ENCODE measurements at regions not wholly inside any gene's neighbourhood (a gene's known extent, or its start where the extent isn't known, plus 50 kb on each side); places are given as distances from the start of the nearest gene placed in this dataset.

DNA sequence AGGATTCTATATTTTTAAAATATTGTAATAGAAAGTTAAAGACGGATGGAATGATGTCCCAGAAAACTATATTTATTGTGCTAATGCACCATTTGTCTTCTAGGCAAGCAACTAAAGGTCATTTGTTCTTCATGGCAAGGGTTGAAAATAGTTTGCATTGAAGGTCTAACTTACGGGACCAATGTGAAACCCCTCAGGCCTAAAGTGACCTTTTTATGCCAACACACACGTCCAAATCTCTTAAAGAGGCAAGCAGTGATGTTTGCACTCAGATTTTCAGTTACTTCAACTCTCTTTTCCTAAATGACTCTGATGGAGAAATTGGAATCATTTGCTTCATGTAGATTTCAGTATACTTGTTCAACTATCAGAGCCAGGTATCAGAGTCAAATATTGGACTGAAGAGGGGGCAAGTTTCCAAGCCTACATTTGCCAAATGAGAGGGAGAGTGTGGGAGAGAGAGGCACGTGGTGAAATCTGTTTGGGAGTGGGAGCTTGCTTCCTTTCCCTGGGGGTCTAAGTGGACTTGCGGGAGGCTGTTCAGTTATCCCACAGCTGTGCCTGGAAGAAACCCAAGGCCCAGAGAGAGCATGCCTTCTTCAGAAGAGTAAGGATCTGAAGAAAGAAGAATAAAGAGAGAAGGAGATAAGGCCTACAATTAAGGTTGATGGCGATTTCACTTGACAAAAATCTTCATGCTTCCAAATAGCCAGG lies 459.8 kb downstream of the BCAT1 start:
- TF ChIP-seq, protein P1, sequence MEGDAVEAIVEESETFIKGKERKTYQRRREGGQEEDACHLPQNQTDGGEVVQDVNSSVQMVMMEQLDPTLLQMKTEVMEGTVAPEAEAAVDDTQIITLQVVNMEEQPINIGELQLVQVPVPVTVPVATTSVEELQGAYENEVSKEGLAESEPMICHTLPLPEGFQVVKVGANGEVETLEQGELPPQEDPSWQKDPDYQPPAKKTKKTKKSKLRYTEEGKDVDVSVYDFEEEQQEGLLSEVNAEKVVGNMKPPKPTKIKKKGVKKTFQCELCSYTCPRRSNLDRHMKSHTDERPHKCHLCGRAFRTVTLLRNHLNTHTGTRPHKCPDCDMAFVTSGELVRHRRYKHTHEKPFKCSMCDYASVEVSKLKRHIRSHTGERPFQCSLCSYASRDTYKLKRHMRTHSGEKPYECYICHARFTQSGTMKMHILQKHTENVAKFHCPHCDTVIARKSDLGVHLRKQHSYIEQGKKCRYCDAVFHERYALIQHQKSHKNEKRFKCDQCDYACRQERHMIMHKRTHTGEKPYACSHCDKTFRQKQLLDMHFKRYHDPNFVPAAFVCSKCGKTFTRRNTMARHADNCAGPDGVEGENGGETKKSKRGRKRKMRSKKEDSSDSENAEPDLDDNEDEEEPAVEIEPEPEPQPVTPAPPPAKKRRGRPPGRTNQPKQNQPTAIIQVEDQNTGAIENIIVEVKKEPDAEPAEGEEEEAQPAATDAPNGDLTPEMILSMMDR (IDR thresholded peaks at IDR 0.05): no peak
- no peak for TF ChIP-seq SIN3A (IDR thresholded peaks at IDR 0.05; ENCODE audit: borderline replicate concordance, insufficient read depth, low read depth, low read length)
- TF ChIP-seq, protein P2, sequence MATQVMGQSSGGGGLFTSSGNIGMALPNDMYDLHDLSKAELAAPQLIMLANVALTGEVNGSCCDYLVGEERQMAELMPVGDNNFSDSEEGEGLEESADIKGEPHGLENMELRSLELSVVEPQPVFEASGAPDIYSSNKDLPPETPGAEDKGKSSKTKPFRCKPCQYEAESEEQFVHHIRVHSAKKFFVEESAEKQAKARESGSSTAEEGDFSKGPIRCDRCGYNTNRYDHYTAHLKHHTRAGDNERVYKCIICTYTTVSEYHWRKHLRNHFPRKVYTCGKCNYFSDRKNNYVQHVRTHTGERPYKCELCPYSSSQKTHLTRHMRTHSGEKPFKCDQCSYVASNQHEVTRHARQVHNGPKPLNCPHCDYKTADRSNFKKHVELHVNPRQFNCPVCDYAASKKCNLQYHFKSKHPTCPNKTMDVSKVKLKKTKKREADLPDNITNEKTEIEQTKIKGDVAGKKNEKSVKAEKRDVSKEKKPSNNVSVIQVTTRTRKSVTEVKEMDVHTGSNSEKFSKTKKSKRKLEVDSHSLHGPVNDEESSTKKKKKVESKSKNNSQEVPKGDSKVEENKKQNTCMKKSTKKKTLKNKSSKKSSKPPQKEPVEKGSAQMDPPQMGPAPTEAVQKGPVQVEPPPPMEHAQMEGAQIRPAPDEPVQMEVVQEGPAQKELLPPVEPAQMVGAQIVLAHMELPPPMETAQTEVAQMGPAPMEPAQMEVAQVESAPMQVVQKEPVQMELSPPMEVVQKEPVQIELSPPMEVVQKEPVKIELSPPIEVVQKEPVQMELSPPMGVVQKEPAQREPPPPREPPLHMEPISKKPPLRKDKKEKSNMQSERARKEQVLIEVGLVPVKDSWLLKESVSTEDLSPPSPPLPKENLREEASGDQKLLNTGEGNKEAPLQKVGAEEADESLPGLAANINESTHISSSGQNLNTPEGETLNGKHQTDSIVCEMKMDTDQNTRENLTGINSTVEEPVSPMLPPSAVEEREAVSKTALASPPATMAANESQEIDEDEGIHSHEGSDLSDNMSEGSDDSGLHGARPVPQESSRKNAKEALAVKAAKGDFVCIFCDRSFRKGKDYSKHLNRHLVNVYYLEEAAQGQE (IDR thresholded peaks at IDR 0.05; ENCODE audit: insufficient read depth in 1 of 2, low read depth in 2 of 2, low read length in 1 of 2): no peak
- no peak for TF ChIP-seq POLR2AphosphoS5 (IDR thresholded peaks at IDR 0.05; ENCODE audit: low read depth, low read length)

All from Panc1 (cell line).